Uterus (tissue), 2 donors: ENCODE measurements at regions not wholly inside any gene's neighbourhood (a gene's known extent, or its start where the extent isn't known, plus 50 kb on each side); places are given as distances from the start of the nearest gene placed in this dataset.

Source experiments
- POLR2A ChIP-seq, 2 donors: fragments of 450-650 bp; IDR thresholded peaks; one replicate each; pipeline ENCODE4 v1.6.1; 2016; ENCODE audit warnings: antibody characterized with exemption in 2 of 2, mild to moderate bottlenecking in 1 of 2, moderate library complexity in 1 of 2
- TF ChIP-seq, protein P1 (sequence below), 4 experiments: fragments of 200-600 bp in 2 of 4; fragments of 450-650 bp in 2 of 4; sonication (generic) in 2 of 4; IDR thresholded peaks; one replicate each; pipeline ENCODE4 v1.5.1; 2016 to 2019; ENCODE audit warnings: antibody characterized with exemption in 4 of 4, mild to moderate bottlenecking in 2 of 4, moderate library complexity in 1 of 4

DNA sequence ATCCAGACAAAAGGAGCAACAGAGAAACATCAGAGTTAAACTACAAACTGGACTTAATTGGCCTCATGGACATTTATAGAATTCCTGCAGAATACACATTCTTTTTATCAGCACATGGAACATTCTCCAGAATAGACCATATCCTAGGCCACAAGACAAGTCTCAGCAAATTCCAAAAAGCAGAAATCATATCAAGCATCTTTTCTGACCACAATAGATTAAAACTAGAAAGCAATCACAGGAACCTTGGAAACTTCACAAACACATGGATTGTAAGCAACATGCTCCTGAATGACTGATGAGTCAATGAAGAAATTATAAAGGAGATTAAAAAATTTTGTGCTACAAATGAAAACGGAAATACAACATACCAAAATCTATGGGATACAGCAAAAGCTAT, 526.7 kb downstream of the PCDH7 start:
- TF ChIP-seq, protein P1, sequence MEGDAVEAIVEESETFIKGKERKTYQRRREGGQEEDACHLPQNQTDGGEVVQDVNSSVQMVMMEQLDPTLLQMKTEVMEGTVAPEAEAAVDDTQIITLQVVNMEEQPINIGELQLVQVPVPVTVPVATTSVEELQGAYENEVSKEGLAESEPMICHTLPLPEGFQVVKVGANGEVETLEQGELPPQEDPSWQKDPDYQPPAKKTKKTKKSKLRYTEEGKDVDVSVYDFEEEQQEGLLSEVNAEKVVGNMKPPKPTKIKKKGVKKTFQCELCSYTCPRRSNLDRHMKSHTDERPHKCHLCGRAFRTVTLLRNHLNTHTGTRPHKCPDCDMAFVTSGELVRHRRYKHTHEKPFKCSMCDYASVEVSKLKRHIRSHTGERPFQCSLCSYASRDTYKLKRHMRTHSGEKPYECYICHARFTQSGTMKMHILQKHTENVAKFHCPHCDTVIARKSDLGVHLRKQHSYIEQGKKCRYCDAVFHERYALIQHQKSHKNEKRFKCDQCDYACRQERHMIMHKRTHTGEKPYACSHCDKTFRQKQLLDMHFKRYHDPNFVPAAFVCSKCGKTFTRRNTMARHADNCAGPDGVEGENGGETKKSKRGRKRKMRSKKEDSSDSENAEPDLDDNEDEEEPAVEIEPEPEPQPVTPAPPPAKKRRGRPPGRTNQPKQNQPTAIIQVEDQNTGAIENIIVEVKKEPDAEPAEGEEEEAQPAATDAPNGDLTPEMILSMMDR (IDR thresholded peaks at IDR 0.05), result no peak
- no peak for TF ChIP-seq POLR2A (IDR thresholded peaks at IDR 0.05)
